HL-60 (cell line): ENCODE measurements at regions not wholly inside any gene's neighbourhood (a gene's known extent, or its start where the extent isn't known, plus 50 kb on each side); places are given as distances from the start of the nearest gene placed in this dataset.

Experiments
- DNase-seq, 2 experiments: peaks; one replicate each; pipeline ENCODE4 v3.0.0-alpha.2; 2010 to 2020; ENCODE audit warnings: low read depth in 1 of 2, low spot score in 1 of 2
- H3K27ac ChIP-seq: fragments of 250-450 bp; sonication (Bioruptor Pico); replicated peaks from 2 replicates; pipeline ENCODE4 v1.5.1; 2020; ENCODE audit warnings: mild to moderate bottlenecking, moderate library complexity
- H3K27me3 ChIP-seq: fragments of 250-450 bp; sonication (Bioruptor Pico); 2 replicates; pipeline ENCODE4 v1.5.1; 2021; ENCODE audit warnings: mild to moderate bottlenecking, moderate library complexity; ENCODE audit not compliant: insufficient read depth, poor library complexity, severe bottlenecking
- H3K4me3 ChIP-seq: replicated peaks from 2 replicates; pipeline ENCODE4 v1.5.1; 2011; ENCODE audit warnings: mild to moderate bottlenecking, control low read depth, low read length; ENCODE audit not compliant: insufficient read depth
- GABPA ChIP-seq: IDR thresholded peaks from 2 replicates; pipeline ENCODE4 v1.6.1; 2012; ENCODE audit warnings: low read depth
- POLR2AphosphoS5 ChIP-seq: IDR thresholded peaks from 2 replicates; pipeline ENCODE4 v1.6.1; 2012; ENCODE audit warnings: low read depth
- SPI1 ChIP-seq: IDR thresholded peaks from 2 replicates; pipeline ENCODE4 v1.6.1; 2012; ENCODE audit warnings: low read depth, mild to moderate bottlenecking, borderline replicate concordance
- TF ChIP-seq, protein P1 (sequence below): IDR thresholded peaks from one replicate; pipeline ENCODE4 v1.5.1; 2011; ENCODE audit warnings: low read length, control low read depth, inconsistent platforms; ENCODE audit not compliant: insufficient read depth
- TF ChIP-seq, protein P2 (sequence below): IDR thresholded peaks from 2 replicates; pipeline ENCODE4 v1.6.1; 2012; ENCODE audit warnings: low read depth; ENCODE audit not compliant: insufficient replicate concordance

DNA sequence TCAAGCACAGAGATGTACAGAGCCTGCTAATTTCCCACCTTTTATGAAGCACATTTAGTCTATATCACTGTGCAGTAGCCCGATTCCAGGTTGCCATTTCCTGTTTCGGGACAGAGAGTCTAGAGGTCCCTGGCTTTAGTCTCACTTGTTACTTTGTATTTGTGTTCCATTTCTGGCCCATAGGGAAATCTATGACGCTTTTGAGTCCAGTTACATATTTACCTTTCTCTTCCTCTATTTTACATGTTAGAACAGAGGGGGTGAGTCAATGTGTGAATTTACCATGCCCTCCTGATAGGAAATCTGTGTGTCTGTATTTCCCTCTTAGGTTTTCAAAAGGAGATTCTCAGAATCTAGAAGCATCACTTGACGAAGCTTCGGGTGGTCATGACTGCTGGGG, 227.1 kb upstream of the ZFHX3 start:
- TF ChIP-seq POLR2AphosphoS5, result no peak
- TF ChIP-seq, protein P1, sequence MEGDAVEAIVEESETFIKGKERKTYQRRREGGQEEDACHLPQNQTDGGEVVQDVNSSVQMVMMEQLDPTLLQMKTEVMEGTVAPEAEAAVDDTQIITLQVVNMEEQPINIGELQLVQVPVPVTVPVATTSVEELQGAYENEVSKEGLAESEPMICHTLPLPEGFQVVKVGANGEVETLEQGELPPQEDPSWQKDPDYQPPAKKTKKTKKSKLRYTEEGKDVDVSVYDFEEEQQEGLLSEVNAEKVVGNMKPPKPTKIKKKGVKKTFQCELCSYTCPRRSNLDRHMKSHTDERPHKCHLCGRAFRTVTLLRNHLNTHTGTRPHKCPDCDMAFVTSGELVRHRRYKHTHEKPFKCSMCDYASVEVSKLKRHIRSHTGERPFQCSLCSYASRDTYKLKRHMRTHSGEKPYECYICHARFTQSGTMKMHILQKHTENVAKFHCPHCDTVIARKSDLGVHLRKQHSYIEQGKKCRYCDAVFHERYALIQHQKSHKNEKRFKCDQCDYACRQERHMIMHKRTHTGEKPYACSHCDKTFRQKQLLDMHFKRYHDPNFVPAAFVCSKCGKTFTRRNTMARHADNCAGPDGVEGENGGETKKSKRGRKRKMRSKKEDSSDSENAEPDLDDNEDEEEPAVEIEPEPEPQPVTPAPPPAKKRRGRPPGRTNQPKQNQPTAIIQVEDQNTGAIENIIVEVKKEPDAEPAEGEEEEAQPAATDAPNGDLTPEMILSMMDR, result no peak
- no peak for TF ChIP-seq GABPA
- TF ChIP-seq, protein P2, sequence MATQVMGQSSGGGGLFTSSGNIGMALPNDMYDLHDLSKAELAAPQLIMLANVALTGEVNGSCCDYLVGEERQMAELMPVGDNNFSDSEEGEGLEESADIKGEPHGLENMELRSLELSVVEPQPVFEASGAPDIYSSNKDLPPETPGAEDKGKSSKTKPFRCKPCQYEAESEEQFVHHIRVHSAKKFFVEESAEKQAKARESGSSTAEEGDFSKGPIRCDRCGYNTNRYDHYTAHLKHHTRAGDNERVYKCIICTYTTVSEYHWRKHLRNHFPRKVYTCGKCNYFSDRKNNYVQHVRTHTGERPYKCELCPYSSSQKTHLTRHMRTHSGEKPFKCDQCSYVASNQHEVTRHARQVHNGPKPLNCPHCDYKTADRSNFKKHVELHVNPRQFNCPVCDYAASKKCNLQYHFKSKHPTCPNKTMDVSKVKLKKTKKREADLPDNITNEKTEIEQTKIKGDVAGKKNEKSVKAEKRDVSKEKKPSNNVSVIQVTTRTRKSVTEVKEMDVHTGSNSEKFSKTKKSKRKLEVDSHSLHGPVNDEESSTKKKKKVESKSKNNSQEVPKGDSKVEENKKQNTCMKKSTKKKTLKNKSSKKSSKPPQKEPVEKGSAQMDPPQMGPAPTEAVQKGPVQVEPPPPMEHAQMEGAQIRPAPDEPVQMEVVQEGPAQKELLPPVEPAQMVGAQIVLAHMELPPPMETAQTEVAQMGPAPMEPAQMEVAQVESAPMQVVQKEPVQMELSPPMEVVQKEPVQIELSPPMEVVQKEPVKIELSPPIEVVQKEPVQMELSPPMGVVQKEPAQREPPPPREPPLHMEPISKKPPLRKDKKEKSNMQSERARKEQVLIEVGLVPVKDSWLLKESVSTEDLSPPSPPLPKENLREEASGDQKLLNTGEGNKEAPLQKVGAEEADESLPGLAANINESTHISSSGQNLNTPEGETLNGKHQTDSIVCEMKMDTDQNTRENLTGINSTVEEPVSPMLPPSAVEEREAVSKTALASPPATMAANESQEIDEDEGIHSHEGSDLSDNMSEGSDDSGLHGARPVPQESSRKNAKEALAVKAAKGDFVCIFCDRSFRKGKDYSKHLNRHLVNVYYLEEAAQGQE, result no peak
- TF ChIP-seq SPI1, result no peak
- no peak overlapping the region for H3K27ac ChIP-seq
- no peak for DNase-seq
- no peaks in the 10 kb centered on the region for H3K27me3 ChIP-seq
- no peak overlapping the region for H3K4me3 ChIP-seq

DNA sequence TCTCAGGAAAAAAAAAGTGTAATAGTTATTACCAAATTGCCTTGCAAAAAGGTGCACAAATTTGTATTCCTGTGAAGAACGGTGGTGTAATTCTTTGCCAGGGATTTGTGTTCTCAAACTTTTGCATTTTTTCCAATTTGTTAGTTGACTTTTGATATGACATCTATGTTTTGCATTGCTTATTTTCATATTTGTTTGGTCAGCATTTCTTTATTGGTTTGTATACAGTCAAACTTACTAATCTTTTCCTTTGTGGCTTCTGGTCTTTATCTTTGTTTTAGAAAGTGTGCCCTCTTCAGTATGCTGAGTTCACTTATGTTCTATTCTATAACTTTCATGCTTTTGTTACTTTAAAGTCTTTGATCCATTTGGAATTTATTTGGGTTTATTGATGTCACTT, 226.2 kb upstream of the ZFHX3 start:
- Histone ChIP-seq H3K4me3 (no peak overlapping the region), H3K27me3 (no peaks in the 10 kb centered on the region), H3K27ac (no peak overlapping the region)
- TF ChIP-seq POLR2AphosphoS5 (no peak), SPI1 (no peak), GABPA (no peak)
- TF ChIP-seq, protein P1, result no peak
- TF ChIP-seq, protein P2, result no peak
- DNase-seq, result no peak

DNA sequence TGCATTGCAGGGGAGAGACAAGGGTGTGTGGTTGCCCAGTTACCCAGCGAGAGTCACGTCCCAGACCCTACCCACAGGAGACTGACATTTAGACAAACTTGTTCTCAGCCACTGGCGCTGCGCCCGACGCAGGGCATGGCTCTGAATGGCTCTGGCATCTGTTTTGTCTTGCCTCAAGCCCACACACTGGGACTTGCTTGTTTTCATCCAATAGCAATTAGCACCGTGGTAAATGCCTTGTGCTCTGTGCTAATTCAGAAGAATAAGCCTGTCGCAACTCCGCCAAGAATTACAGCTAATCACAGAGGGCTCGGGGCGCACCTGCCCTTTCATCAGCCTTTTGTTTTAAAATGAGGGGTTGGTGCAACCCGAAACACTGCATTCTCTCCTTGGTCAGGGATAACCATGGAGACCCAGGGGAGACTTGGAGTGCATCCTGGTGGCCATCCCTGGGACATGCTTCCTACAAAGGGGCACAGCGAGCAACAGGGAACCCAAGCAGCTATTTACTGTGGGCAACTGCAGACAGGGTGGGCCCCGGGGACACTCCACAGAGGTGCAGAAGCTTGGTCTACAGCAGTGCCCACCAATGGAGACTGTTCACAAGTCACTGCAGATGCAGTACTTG, 220.6 kb upstream of the ZFHX3 start:
- H3K4me3 ChIP-seq, result no peak overlapping the region

More for the DNA sequence above, 220.6 kb upstream of the ZFHX3 start:
- DNase-seq, result no peak
- H3K27me3 ChIP-seq, result no peaks in the 10 kb centered on the region
- no peak overlapping the region for H3K27ac ChIP-seq
- TF ChIP-seq, protein P1, result no peak
- TF ChIP-seq GABPA (no peak), POLR2AphosphoS5 (no peak), SPI1 (no peak)
- TF ChIP-seq, protein P2, result no peak
